ENCODE measurements at regions not wholly inside any gene's neighbourhood (a gene's known extent, or its start where the extent isn't known, plus 50 kb on each side); places are given as distances from the start of the nearest gene placed in this dataset.
A peak's percentile ranks its signal among the peaks of the same experiment; 100 is the strongest.

- DNase-seq = no peak
Measured at GRCh38 chrX:68942840-68943239, 114.0 kb downstream of the EFNB1 start.

- DNase-seq = no peak
Measured at GRCh38 chrX:68942104-68942503, 113.3 kb downstream of the EFNB1 start.

GRCh38 chrX:68941385-68941952 lies 112.6 kb downstream of the EFNB1 start:
- no peak for DNase-seq

GRCh38 chrX:68940601-68941000 lies 111.8 kb downstream of the EFNB1 start:
- DNase-seq = no peak

GRCh38 chrX:68939868-68940267 lies 111.0 kb downstream of the EFNB1 start:
- no peak for DNase-seq

GRCh38 chrX:68938244-68939004 lies 109.6 kb downstream of the EFNB1 start:
- no peak for DNase-seq

GRCh38 chrX:68937581-68937980 lies 108.8 kb downstream of the EFNB1 start:
- no peak for DNase-seq

GRCh38 chrX:68936608-68937007 lies 107.8 kb downstream of the EFNB1 start:
- DNase-seq = no peak

- no peak for DNase-seq
Measured at GRCh38 chrX:68936126-68936525, 107.3 kb downstream of the EFNB1 start.

GRCh38 chrX:68935362-68935761 lies 106.5 kb downstream of the EFNB1 start:
- no peak for DNase-seq

GRCh38 chrX:68934922-68935321 lies 106.1 kb downstream of the EFNB1 start:
- no peak for DNase-seq

GRCh38 chrX:68934421-68934820 lies 105.6 kb downstream of the EFNB1 start:
- no peak for DNase-seq

- no peak for DNase-seq
Measured at GRCh38 chrX:68932611-68933010, 103.8 kb downstream of the EFNB1 start.

GRCh38 chrX:68931345-68931744 lies 102.5 kb downstream of the EFNB1 start:
- no peak for DNase-seq

GRCh38 chrX:68930542-68931317 lies 101.9 kb downstream of the EFNB1 start:
- no peak for DNase-seq

GRCh38 chrX:68929332-68930150 lies 100.7 kb downstream of the EFNB1 start:
- DNase-seq = no peak

- no peak for DNase-seq
Measured at GRCh38 chrX:68928401-68928800, 99.6 kb downstream of the EFNB1 start.

GRCh38 chrX:68927178-68927577 lies 98.4 kb downstream of the EFNB1 start:
- DNase-seq = no peak

- DNase-seq = no peak
Measured at GRCh38 chrX:68923147-68923546, 94.3 kb downstream of the EFNB1 start.

GRCh38 chrX:68922013-68922412 lies 93.2 kb downstream of the EFNB1 start:
- DNase-seq = no peak

GRCh38 chrX:68920561-68920960 lies 91.7 kb downstream of the EFNB1 start:
- DNase-seq = no peak

- peak; percentile 18 for DNase-seq
Measured at GRCh38 chrX:68919707-68920106, 90.9 kb downstream of the EFNB1 start.

- no peak for DNase-seq
Measured at GRCh38 chrX:68918202-68918601, 89.4 kb downstream of the EFNB1 start.
